WTC11 (cell line): ENCODE measurements at regions not wholly inside any gene's neighbourhood (a gene's known extent, or its start where the extent isn't known, plus 50 kb on each side); places are given as distances from the start of the nearest gene placed in this dataset.
"Not testable (repeated sequence)": the region's sequence is repeated elsewhere in the genome, so short reads cannot be mapped to it uniquely, and the experiment has no call there.

Experiments
- ATAC-seq: fragments of 200-7000 bp; cut with Tn5 transposase; 2 replicates; pipeline ENCODE4 v1.10.0; 2021; ENCODE audit warnings: mild to moderate bottlenecking, moderate library complexity
- CTCF ChIA-PET: fragments of 300-600 bp; sonication (Branson Sonifier 250); formaldehyde crosslinking; loops from one replicate; lab custom pipeline; 2021; ENCODE audit warnings: antibody characterized with exemption; lab: Charles Lee
- POLR2A ChIA-PET: fragments of 350-600 bp; sonication (Branson Sonifier 250); formaldehyde crosslinking; loops from one replicate; lab custom pipeline; 2021; ENCODE audit warnings: antibody characterized with exemption; lab: Charles Lee
- DNase-seq: peaks from one replicate; pipeline ENCODE4 v3.0.0; 2021; ENCODE audit warnings: low spot score
- H3K27ac Mint-ChIP-seq: 2 replicates; pipeline ENCODE4 v1.8.0; 2021; ENCODE audit warnings: mixed read lengths
- H3K27me3 Mint-ChIP-seq: 2 replicates; pipeline ENCODE4 v1.8.0; 2021; ENCODE audit warnings: low read depth, mild to moderate bottlenecking, moderate library complexity, mixed read lengths
- H3K36me3 Mint-ChIP-seq: 2 replicates; pipeline ENCODE4 v1.8.0; 2021; ENCODE audit warnings: mixed read lengths
- H3K4me1 Mint-ChIP-seq: 2 replicates; pipeline ENCODE4 v1.8.0; 2022; ENCODE audit warnings: mixed read lengths
- H3K4me3 Mint-ChIP-seq: 2 replicates; pipeline ENCODE4 v1.8.0; 2021; ENCODE audit warnings: mild to moderate bottlenecking, moderate library complexity, mixed read lengths
- H3K9me3 Mint-ChIP-seq: 2 replicates; pipeline ENCODE4 v1.8.0; 2021; ENCODE audit warnings: mixed read lengths
- CBFB ChIP-seq: sonication (generic); formaldehyde crosslinking; IDR thresholded peaks from 2 replicates; pipeline ENCODE4 v1.8.1; 2022; ENCODE audit warnings: mild to moderate bottlenecking, low read depth, missing genetic modification reagents
- CREB1 ChIP-seq: sonication (generic); formaldehyde crosslinking; IDR thresholded peaks from 2 replicates; pipeline ENCODE4 v1.8.0; 2023; ENCODE audit warnings: mild to moderate bottlenecking, missing genetic modification reagents
- JUN ChIP-seq: sonication (generic); formaldehyde crosslinking; IDR thresholded peaks from 2 replicates; pipeline ENCODE4 v1.8.0; 2023; ENCODE audit warnings: mild to moderate bottlenecking, missing genetic modification reagents
- KAT7 ChIP-seq: sonication (generic); formaldehyde crosslinking; IDR thresholded peaks from 2 replicates; pipeline ENCODE4 v1.8.1; 2023; ENCODE audit warnings: missing genetic modification reagents, mild to moderate bottlenecking, borderline replicate concordance
- NR2C2 ChIP-seq: sonication (generic); formaldehyde crosslinking; IDR thresholded peaks from 2 replicates; pipeline ENCODE4 v1.8.0; 2022; ENCODE audit warnings: mild to moderate bottlenecking, missing genetic modification reagents
- PRDM15 ChIP-seq: sonication (generic); formaldehyde crosslinking; IDR thresholded peaks from 2 replicates; pipeline ENCODE4 v1.8.0; 2022; ENCODE audit warnings: missing genetic modification reagents
- TCF7 ChIP-seq: sonication (generic); formaldehyde crosslinking; IDR thresholded peaks from 2 replicates; pipeline ENCODE4 v1.8.0; 2022; ENCODE audit warnings: mild to moderate bottlenecking, low read depth, missing genetic modification reagents, moderate library complexity
- TEAD4 ChIP-seq: sonication (generic); formaldehyde crosslinking; IDR thresholded peaks from 2 replicates; pipeline ENCODE4 v1.8.0; 2022; ENCODE audit warnings: mild to moderate bottlenecking, missing genetic modification reagents
- TP53 ChIP-seq: sonication (generic); formaldehyde crosslinking; IDR thresholded peaks from 2 replicates; pipeline ENCODE4 v1.8.1; 2023; ENCODE audit warnings: mild to moderate bottlenecking, missing genetic modification reagents
- ZBTB21 ChIP-seq: sonication (generic); formaldehyde crosslinking; IDR thresholded peaks from 2 replicates; pipeline ENCODE4 v1.8.1; 2023; ENCODE audit warnings: mild to moderate bottlenecking, missing genetic modification reagents, borderline replicate concordance
- ZBTB43 ChIP-seq: sonication (generic); formaldehyde crosslinking; IDR thresholded peaks from 2 replicates; pipeline ENCODE4 v1.8.1; 2023; ENCODE audit warnings: mild to moderate bottlenecking, missing genetic modification reagents
- ZNF138 ChIP-seq: sonication (generic); formaldehyde crosslinking; conservative IDR thresholded peaks from 2 replicates; pipeline ENCODE4 v1.8.1; 2022; ENCODE audit warnings: mild to moderate bottlenecking, moderate library complexity, missing genetic modification reagents
- ZNF416 ChIP-seq: fragments of 250-450 bp; sonication (Bioruptor Pico); IDR thresholded peaks from 2 replicates; pipeline ENCODE4 v1.9.0; 2021; ENCODE audit warnings: mild to moderate bottlenecking, inconsistent platforms
- ZNF532 ChIP-seq: fragments of 250-450 bp; sonication (Bioruptor Pico); IDR thresholded peaks from 2 replicates; pipeline ENCODE4 v1.9.0; 2021; ENCODE audit warnings: mild to moderate bottlenecking, borderline replicate concordance

GRCh38 chr18:68387246-68387645, 327.7 kb downstream of the TMX3 start:
- POLR2A ChIA-PET = no interaction called here
- H3K9me3 Mint-ChIP-seq = peaks cover 29% of the 10 kb centered on the region
- H3K27me3 Mint-ChIP-seq = no peaks in the 10 kb centered on the region

GRCh38 chr18:68383979-68384378, 330.9 kb downstream of the TMX3 start:
- peaks cover 14% of the 10 kb centered on the region for H3K36me3 Mint-ChIP-seq
- H3K4me3 Mint-ChIP-seq, CTCF ChIA-PET, H3K27ac Mint-ChIP-seq, ATAC-seq, H3K4me1 Mint-ChIP-seq, DNase-seq, POLR2A ChIA-PET, H3K27me3 Mint-ChIP-seq: not testable (repeated sequence)
- H3K9me3 Mint-ChIP-seq = peaks cover 29% of the 10 kb centered on the region

More at GRCh38 chr18:68387246-68387645, 327.7 kb downstream of the TMX3 start:
- H3K36me3 Mint-ChIP-seq = peaks cover 14% of the 10 kb centered on the region
- H3K4me3 Mint-ChIP-seq = no peak overlapping the region
- CTCF ChIA-PET = no interaction called here
- ATAC-seq = no peak
- H3K4me1 Mint-ChIP-seq = 0 out of 2 replicates have a peak, but pooled peaks cover 3% of the 10 kb centered on the region
- no peak for TF ChIP-seq CREB1 (CRISPR knock-in tag)
- TF ChIP-seq ZNF416 (CRISPR knock-in tag) = no peak
- TF ChIP-seq ZNF532 (CRISPR knock-in tag) = no peak
- no peak for TF ChIP-seq NR2C2
- no peak for TF ChIP-seq TEAD4 (CRISPR knock-in tag)
- TF ChIP-seq ZBTB43 (CRISPR knock-in tag) = no peak
- no peak for TF ChIP-seq CBFB (CRISPR knock-in tag)
- TF ChIP-seq ZBTB21 (CRISPR knock-in tag) = no peak
- DNase-seq = no peak
- no peak overlapping the region for H3K27ac Mint-ChIP-seq

DNA sequence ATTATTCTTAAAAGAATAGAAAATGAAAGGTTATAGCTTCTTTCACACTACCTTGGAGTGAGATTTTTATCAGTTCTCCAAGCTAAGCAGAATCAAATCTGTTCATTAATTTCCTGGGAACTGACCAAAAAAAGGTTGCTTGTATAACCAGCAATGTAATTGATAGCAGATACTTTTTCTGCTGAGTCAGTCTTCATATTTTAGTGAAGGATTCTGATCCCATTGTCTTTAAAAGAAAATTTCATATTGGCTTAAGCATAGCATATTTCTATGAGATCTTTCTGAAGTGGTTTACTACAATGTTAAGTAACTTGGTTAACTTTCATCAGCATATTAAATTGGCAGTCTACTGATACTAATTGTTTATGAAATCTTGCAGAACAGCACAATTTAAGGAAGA, 338.0 kb downstream of the TMX3 start:
- H3K9me3 Mint-ChIP-seq = no peaks in the 10 kb centered on the region
- H3K4me1 Mint-ChIP-seq = no peaks in the 10 kb centered on the region
- H3K4me3 Mint-ChIP-seq = no peak overlapping the region
- no peak for ATAC-seq
- POLR2A ChIA-PET = no interaction called here
- no peak overlapping the region for H3K27ac Mint-ChIP-seq
- no peaks in the 10 kb centered on the region for H3K36me3 Mint-ChIP-seq
- no peaks in the 10 kb centered on the region for H3K27me3 Mint-ChIP-seq
- TF ChIP-seq ZNF138 (no peak), TCF7 (CRISPR knock-in tag) (no peak), PRDM15 (no peak), TP53 (no peak), JUN (CRISPR knock-in tag) (no peak), KAT7 (CRISPR knock-in tag) (no peak), ZBTB43 (CRISPR knock-in tag) (no peak), CBFB (CRISPR knock-in tag) (no peak)
- CTCF ChIA-PET = no interaction called here
- no peak for DNase-seq
